H1 (cell line): ENCODE measurements at regions not wholly inside any gene's neighbourhood (a gene's known extent, or its start where the extent isn't known, plus 50 kb on each side); places are given as distances from the start of the nearest gene placed in this dataset.

ENCODE experiments used
- CTCF ChIA-PET: fragments of 300-600 bp; sonication (Branson Sonifier 250); formaldehyde crosslinking; loops from one replicate; lab custom pipeline; 2021; ENCODE audit not compliant: partially characterized antibody; lab: Charles Lee
- POLR2A ChIA-PET: fragments of 300-600 bp; sonication (Branson Sonifier 250); formaldehyde crosslinking; loops from one replicate; lab custom pipeline; 2021; ENCODE audit warnings: inconsistent platforms; ENCODE audit not compliant: partially characterized antibody; lab: Charles Lee
- DNase-seq, 2 experiments: peaks; one replicate each; pipeline versions ENCODE4 v3.0.0 to v3.0.0-alpha.2; 2010 to 2022; ENCODE audit warnings: low spot score in 2 of 2, low read depth in 1 of 2, mixed read lengths in 1 of 2
- FAIRE-seq: peaks from 2 replicates; lab custom pipeline; 2011; peaks lifted over from hg19 to GRCh38; lab: Jason Lieb, UNC
- H2AFZ ChIP-seq: 2 replicates; pipeline ENCODE4 v1.8.1; 2012; ENCODE audit warnings: low read length, inconsistent platforms
- H2AK5ac ChIP-seq: 2 replicates; pipeline ENCODE4 v1.6.1; 2013; ENCODE audit warnings: low read depth, low read length
- H2BK120ac ChIP-seq: replicated peaks from 2 replicates; pipeline ENCODE3; 2013; ENCODE audit warnings: low read depth, low read length, inconsistent platforms
- H2BK12ac ChIP-seq: 2 replicates; pipeline ENCODE4 v1.6.1; 2013; ENCODE audit warnings: low read depth, low read length
- H2BK15ac ChIP-seq: 2 replicates; pipeline ENCODE4 v1.6.1; 2013; ENCODE audit warnings: low read length
- H2BK20ac ChIP-seq: 2 replicates; pipeline ENCODE4 v1.6.1; 2013; ENCODE audit warnings: low read length
- H2BK5ac ChIP-seq: 2 replicates; pipeline ENCODE4 v1.6.1; 2013; ENCODE audit warnings: low read depth, low read length
- H3K14ac ChIP-seq: 2 replicates; pipeline ENCODE4 v1.6.1; 2013; ENCODE audit warnings: inconsistent platforms; ENCODE audit not compliant: insufficient read length
- H3K18ac ChIP-seq: 2 replicates; pipeline ENCODE4 v1.6.1; 2013; ENCODE audit warnings: low read length; ENCODE audit errors: extremely low read depth
- H3K23ac ChIP-seq: 2 replicates; pipeline ENCODE4 v1.6.1; 2013; ENCODE audit warnings: inconsistent platforms; ENCODE audit not compliant: insufficient read length
- H3K23me2 ChIP-seq: 2 replicates; pipeline ENCODE4 v1.6.1; 2013; ENCODE audit warnings: low read depth, low read length
- H3K27ac ChIP-seq: 2 replicates; pipeline ENCODE4 v1.6.1; 2011; ENCODE audit warnings: low read depth, low read length, inconsistent platforms
- H3K27me3 ChIP-seq, 4 experiments: replicated peaks in 1 of 4; 1 replicate in 1 of 4; 2 replicates in 3 of 4; pipeline versions ENCODE4 v1.6.1 to v1.8.1; 2011 to 2013; ENCODE audit warnings: low read length in 3 of 4, mild to moderate bottlenecking in 3 of 4, inconsistent platforms in 2 of 4, mixed read lengths in 2 of 4, moderate library complexity in 1 of 4; ENCODE audit not compliant: control insufficient read depth in 3 of 4, insufficient read depth in 3 of 4; ENCODE audit errors: extremely low read depth in 1 of 4
- H3K36me3 ChIP-seq, 4 experiments: 2 replicates each; pipeline versions ENCODE4 v1.6.1 to v1.8.1; 2011 to 2013; ENCODE audit warnings: mild to moderate bottlenecking in 4 of 4, low read length in 3 of 4, moderate library complexity in 2 of 4, control low read depth in 1 of 4, inconsistent platforms in 1 of 4; ENCODE audit not compliant: insufficient read depth in 4 of 4, control insufficient read depth in 2 of 4
- H3K4ac ChIP-seq: replicated peaks from 2 replicates; pipeline ENCODE3; 2013; ENCODE audit warnings: low read length, low read depth, mixed read lengths, inconsistent platforms; ENCODE audit not compliant: insufficient read length
- H3K4me1 ChIP-seq, 4 experiments: replicated peaks in 1 of 4; 1 replicate in 1 of 4; 2 replicates in 3 of 4; pipeline versions ENCODE4 v1.6.1 to v1.8.1; 2011 to 2013; ENCODE audit warnings: low read length in 3 of 4, inconsistent platforms in 2 of 4, mixed read lengths in 1 of 4; ENCODE audit not compliant: insufficient read depth in 4 of 4, control insufficient read depth in 3 of 4
- H3K4me2 ChIP-seq, 2 experiments: 2 replicates each; pipeline versions ENCODE4 v1.6.1 to v1.8.1; 2011 to 2013; ENCODE audit warnings: low read depth in 2 of 2, low read length in 2 of 2, control low read depth in 1 of 2, inconsistent platforms in 1 of 2, mild to moderate bottlenecking in 1 of 2; ENCODE audit not compliant: insufficient read depth in 1 of 2
- H3K4me3 ChIP-seq, 4 experiments: fragments of 200-600, 300-600 bp in 1 of 4; sonication (generic), shearing (Covaris generic), sonication (Bioruptor Twin) in 1 of 4; 2 replicates each; pipeline versions ENCODE4 v1.5.1 to v1.8.1; 2011 to 2016; ENCODE audit warnings: low read length in 4 of 4, low read depth in 3 of 4, control low read depth in 2 of 4, inconsistent platforms in 2 of 4, mild to moderate bottlenecking in 2 of 4, mixed read lengths in 1 of 4, moderate library complexity in 1 of 4; ENCODE audit not compliant: insufficient read depth in 2 of 4; ENCODE audit errors: extremely low read depth in 1 of 4
- H3K56ac ChIP-seq: replicated peaks from 2 replicates; pipeline ENCODE3; 2013; ENCODE audit warnings: low read depth, mild to moderate bottlenecking, mixed read lengths, low read length, inconsistent platforms; ENCODE audit not compliant: insufficient read length
- H3K79me1 ChIP-seq: 2 replicates; pipeline ENCODE4 v1.6.1; 2013; ENCODE audit warnings: low read depth, low read length, control low read depth
- H3K79me2 ChIP-seq, 2 experiments: 2 replicates each; pipeline versions ENCODE4 v1.6.1 to v1.8.1; 2012 to 2013; ENCODE audit warnings: low read length in 2 of 2, mild to moderate bottlenecking in 2 of 2, inconsistent platforms in 1 of 2; ENCODE audit not compliant: insufficient read depth in 2 of 2, control insufficient read depth in 1 of 2
- H3K9ac ChIP-seq, 4 experiments: replicated peaks in 1 of 4; 1 replicate in 1 of 4; 2 replicates in 3 of 4; pipeline versions ENCODE4 v1.6.1 to v1.8.1; 2011 to 2013; ENCODE audit warnings: low read depth in 3 of 4, low read length in 3 of 4, control low read depth in 2 of 4, mild to moderate bottlenecking in 2 of 4, moderate library complexity in 2 of 4, inconsistent platforms in 1 of 4; ENCODE audit errors: extremely low read depth in 1 of 4
- H3K9me3 ChIP-seq, 2 experiments: 2 replicates each; pipeline versions ENCODE4 v1.6.1 to v1.8.1; 2012 to 2013; ENCODE audit warnings: mild to moderate bottlenecking in 2 of 2, moderate library complexity in 2 of 2, control low read depth in 1 of 2, inconsistent platforms in 1 of 2, low read depth in 1 of 2, low read length in 1 of 2, mixed read lengths in 1 of 2; ENCODE audit not compliant: insufficient read depth in 2 of 2
- H4K20me1 ChIP-seq, 2 experiments: replicated peaks in 1 of 2; 2 replicates each; pipeline versions ENCODE3 to v1.8.1; 2011 to 2013; ENCODE audit warnings: inconsistent platforms in 2 of 2, low read length in 2 of 2, mild to moderate bottlenecking in 1 of 2; ENCODE audit not compliant: insufficient read depth in 2 of 2, control insufficient read depth in 1 of 2
- H4K5ac ChIP-seq: 2 replicates; pipeline ENCODE4 v1.6.1; 2013; ENCODE audit warnings: low read length, low read depth, mixed read lengths, inconsistent platforms; ENCODE audit not compliant: insufficient read length
- H4K8ac ChIP-seq: 2 replicates; pipeline ENCODE4 v1.8.0; 2013; ENCODE audit warnings: mild to moderate bottlenecking, moderate library complexity, low read length, inconsistent platforms; ENCODE audit not compliant: insufficient read depth; ENCODE audit errors: extremely low read depth
- H4K91ac ChIP-seq: replicated peaks from 2 replicates; pipeline ENCODE3; 2013; ENCODE audit warnings: low read length, mixed read lengths, inconsistent platforms; ENCODE audit not compliant: insufficient read length
- ATF3 ChIP-seq: IDR thresholded peaks from 2 replicates; pipeline ENCODE4 v1.6.1; 2011; ENCODE audit warnings: low read depth, mild to moderate bottlenecking, low read length; ENCODE audit not compliant: insufficient read depth
- CHD2 ChIP-seq: IDR thresholded peaks from 2 replicates; pipeline ENCODE4 v1.6.1; 2012; ENCODE audit warnings: low read length, improper control_type of control experiment
- CREB1 ChIP-seq: IDR thresholded peaks from 2 replicates; pipeline ENCODE4 v1.6.1; 2012; ENCODE audit warnings: inconsistent platforms
- FOSL1 ChIP-seq: IDR thresholded peaks from 2 replicates; pipeline ENCODE4 v1.6.1; 2011; ENCODE audit warnings: mild to moderate bottlenecking, low read depth, low read length, moderate library complexity; ENCODE audit not compliant: insufficient read depth
- HDAC6 ChIP-seq: IDR thresholded peaks from one replicate; pipeline ENCODE4 v1.7.1; 2012; ENCODE audit warnings: low read depth, mild to moderate bottlenecking, inconsistent platforms, low read length, moderate library complexity
- NRF1 ChIP-seq: IDR thresholded peaks from 2 replicates; pipeline ENCODE4 v1.6.1; 2011; ENCODE audit warnings: mild to moderate bottlenecking, low read depth, low read length, improper control_type of control experiment
- PHF8 ChIP-seq: fragments of 200-600 bp; sonication (generic); conservative IDR thresholded peaks from 2 replicates; pipeline ENCODE4 v1.7.1; 2012; ENCODE audit warnings: low read depth, mild to moderate bottlenecking, inconsistent platforms, low read length, moderate library complexity
- RBBP5 ChIP-seq: IDR thresholded peaks from 2 replicates; pipeline ENCODE4 v1.7.1; 2012; ENCODE audit warnings: low read depth, mild to moderate bottlenecking, inconsistent platforms, low read length, moderate library complexity, borderline replicate concordance
- RNF2 ChIP-seq: fragments of 200-900, 300-1000 bp; sonication (generic); IDR thresholded peaks from 2 replicates; pipeline ENCODE4 v1.7.1; 2016; ENCODE audit warnings: borderline replicate concordance, low read depth, mild to moderate bottlenecking, antibody characterized with exemption, low read length; ENCODE audit not compliant: poor library complexity, severe bottlenecking; ENCODE audit errors: missing control alignments
- TCF12 ChIP-seq: IDR thresholded peaks from 2 replicates; pipeline ENCODE4 v1.6.1; 2011; ENCODE audit warnings: low read depth, mild to moderate bottlenecking, low read length
- TEAD4 ChIP-seq: IDR thresholded peaks from 2 replicates; pipeline ENCODE4 v1.6.1; 2012; ENCODE audit warnings: low read depth, low read length, inconsistent platforms, mixed read lengths
- YY1 ChIP-seq: IDR thresholded peaks from 2 replicates; pipeline ENCODE4 v1.6.1; 2011; ENCODE audit warnings: low read depth, mild to moderate bottlenecking, low read length
- ZNF274 ChIP-seq: IDR thresholded peaks from 2 replicates; pipeline ENCODE4 v1.7.0; 2012; ENCODE audit warnings: low read length, borderline replicate concordance; ENCODE audit errors: extremely low read depth
- WGBS, 2 experiments: shearing (Covaris generic) in 1 of 2; methylation state at CpG; one replicate each; pipeline versions ENCODE4 v1.1.6 to v1.1.7; 2013 to 2015; ENCODE audit warnings: low lambda C conversion rate in 2 of 2, mixed read lengths in 2 of 2, inconsistent platforms in 1 of 2, low coverage in 1 of 2, missing lambda C conversion rate in 1 of 2; ENCODE audit not compliant: insufficient replicate concordance in 2 of 2, insufficient coverage in 1 of 2, insufficient read length in 1 of 2; ENCODE audit errors: extremely low coverage in 1 of 2, missing lambda C conversion rate in 1 of 2; 5-methylcytosine and 5-hydroxymethylcytosine counted together

GRCh38 chr15:62428851-62429598 lies 263.9 kb upstream of the C2CD4B start:
- H4K91ac ChIP-seq: no peak overlapping the region
- no peaks in the 10 kb centered on the region for H3K36me3 ChIP-seq
- H3K18ac ChIP-seq: no peak overlapping the region
- no peaks in the 10 kb centered on the region for H3K23me2 ChIP-seq
- no peak overlapping the region for H2AFZ ChIP-seq
- peak; percentile 7 for FAIRE-seq
- H4K5ac ChIP-seq: no peak overlapping the region
- H2BK120ac ChIP-seq: no peak overlapping the region
- no peak overlapping the region for H2BK12ac ChIP-seq
- no peak overlapping the region for H2AK5ac ChIP-seq
- no peak overlapping the region for H3K4me3 ChIP-seq
- peaks cover 0 to 1% of the 10 kb centered on the region in 2 experiments for H4K20me1 ChIP-seq
- peaks cover 0 to 4% of the 10 kb centered on the region in 2 experiments; a peak in 1 of 4 replicates for H3K79me2 ChIP-seq
- POLR2A ChIA-PET: no interaction called here
- H3K27me3 ChIP-seq: no peaks in the 10 kb centered on the region
- CTCF ChIA-PET: interaction anchor here (1.6 kb wide), 1 partner anchor 28 kb away, joined by 4 read pairs; no protein-coding TSS in a partner anchor
- 0 out of 2 replicates have a peak, but pooled peaks cover 3% of the 10 kb centered on the region for H3K79me1 ChIP-seq
- H3K4ac ChIP-seq: no peak overlapping the region
- no peak overlapping the region for H2BK15ac ChIP-seq
- no peak overlapping the region for H3K14ac ChIP-seq
- H2BK20ac ChIP-seq: no peak overlapping the region
- H3K4me1 ChIP-seq: peaks cover 0 to 4% (median 0%) of the 10 kb centered on the region in 4 experiments; a peak in 2 of 7 replicates
- no peak for DNase-seq
- no peak overlapping the region; the same call in 1 of the 2 replicates for H4K8ac ChIP-seq
- no peak overlapping the region for H3K9ac ChIP-seq
- H2BK5ac ChIP-seq: no peak overlapping the region
- no peak overlapping the region for H3K27ac ChIP-seq
- H3K56ac ChIP-seq: no peak overlapping the region
- no peaks in the 10 kb centered on the region for H3K9me3 ChIP-seq
- H3K4me2 ChIP-seq: no peak overlapping the region
- WGBS, 2 experiments: 89% methylated on average over 11 of the region's 14 CpGs; no CpG with 5 or more reads in 1 of the 2 experiments
- no peak overlapping the region for H3K23ac ChIP-seq
- no peak for TF ChIP-seq RBBP5
- TF ChIP-seq PHF8: no peak
- no peak for TF ChIP-seq CREB1
- no peak for TF ChIP-seq CHD2
- TF ChIP-seq ATF3: no peak
- no peak for TF ChIP-seq NRF1
- no peak for TF ChIP-seq TCF12
- no peak for TF ChIP-seq ZNF274
- TF ChIP-seq TEAD4: no peak
- TF ChIP-seq HDAC6: no peak
- TF ChIP-seq YY1: no peak
- TF ChIP-seq FOSL1: no peak
- no peak for TF ChIP-seq RNF2
